ENCODE measurements at regions not wholly inside any gene's neighbourhood (a gene's known extent, or its start where the extent isn't known, plus 50 kb on each side); places are given as distances from the start of the nearest gene placed in this dataset.

- DNase-seq: no peak
Measured at GRCh38 chr10:120984221-120984620, 133.1 kb downstream of the WDR11 start.

- DNase-seq: no peak
Measured at GRCh38 chr10:120987359-120987758, 136.2 kb downstream of the WDR11 start.

DNA sequence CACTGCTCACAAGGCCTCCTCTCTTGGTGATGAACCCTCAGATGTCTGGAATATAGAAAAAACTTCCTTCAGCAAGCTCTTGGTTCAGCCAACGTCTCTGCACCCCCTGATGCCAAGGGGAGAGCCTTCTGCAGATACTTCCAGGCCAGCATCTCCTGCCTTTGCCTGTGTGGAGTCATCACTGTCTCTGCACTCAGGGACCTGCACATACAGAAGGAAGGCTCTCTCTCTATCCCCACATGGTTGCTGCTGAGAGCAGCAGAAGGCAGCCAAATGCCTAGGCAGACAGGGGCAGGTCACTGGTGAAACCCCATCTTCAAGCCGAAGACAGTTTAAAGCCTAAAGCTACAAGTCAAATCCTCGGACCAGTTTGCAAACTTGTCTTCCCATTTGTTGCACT, 137.6 kb downstream of the WDR11 start:
- no peak for DNase-seq

- DNase-seq: no peak
Measured at GRCh38 chr10:120989279-120989678, 138.1 kb downstream of the WDR11 start.

- no peak for DNase-seq
Measured at GRCh38 chr10:120989996-120990598, 138.9 kb downstream of the WDR11 start.

DNA sequence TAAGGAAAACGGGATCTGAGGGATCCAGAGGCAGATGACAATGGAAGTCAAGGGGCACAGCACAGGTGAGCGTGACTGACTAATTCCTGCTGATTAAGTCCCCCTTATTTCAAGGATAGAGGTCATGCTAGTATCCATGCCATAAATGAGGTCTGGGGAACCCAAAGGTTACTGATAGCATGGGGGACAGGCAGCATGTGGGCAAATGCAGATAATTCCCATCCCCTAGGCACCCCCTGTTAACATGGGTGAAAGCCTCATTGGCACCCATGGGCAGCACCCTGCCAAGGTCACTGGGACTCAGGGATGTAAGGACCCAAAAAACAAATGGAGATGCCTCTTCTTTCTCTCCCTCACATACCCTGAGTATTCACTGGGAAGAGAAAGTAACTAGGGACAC, 139.7 kb downstream of the WDR11 start:
- DNase-seq: no peak

- DNase-seq: no peak
Measured at GRCh38 chr10:120993089-120993488, 141.9 kb downstream of the WDR11 start.

DNA sequence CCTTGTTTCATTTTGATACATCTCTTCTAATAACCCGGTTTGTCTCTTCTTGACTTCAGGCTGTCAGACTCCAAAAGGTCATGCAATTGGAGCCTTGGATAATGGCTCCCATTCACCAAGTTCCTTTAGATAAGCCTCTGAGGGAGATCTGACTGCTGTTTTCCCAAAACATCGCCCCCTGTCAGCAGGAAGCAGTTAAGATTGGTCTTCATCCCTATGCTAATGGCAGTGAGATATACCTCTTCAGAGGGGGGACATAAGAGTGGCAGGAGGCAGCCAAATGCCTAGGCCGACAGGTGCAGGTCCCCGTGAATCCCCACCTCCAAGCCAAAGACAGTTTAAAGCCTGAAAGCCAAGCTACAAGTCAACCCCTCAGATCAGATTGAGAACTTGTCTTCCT, 144.6 kb downstream of the WDR11 start:
- DNase-seq: no peak

GRCh38 chr10:120996456-120997034, 145.4 kb downstream of the WDR11 start:
- DNase-seq: no peak

DNA sequence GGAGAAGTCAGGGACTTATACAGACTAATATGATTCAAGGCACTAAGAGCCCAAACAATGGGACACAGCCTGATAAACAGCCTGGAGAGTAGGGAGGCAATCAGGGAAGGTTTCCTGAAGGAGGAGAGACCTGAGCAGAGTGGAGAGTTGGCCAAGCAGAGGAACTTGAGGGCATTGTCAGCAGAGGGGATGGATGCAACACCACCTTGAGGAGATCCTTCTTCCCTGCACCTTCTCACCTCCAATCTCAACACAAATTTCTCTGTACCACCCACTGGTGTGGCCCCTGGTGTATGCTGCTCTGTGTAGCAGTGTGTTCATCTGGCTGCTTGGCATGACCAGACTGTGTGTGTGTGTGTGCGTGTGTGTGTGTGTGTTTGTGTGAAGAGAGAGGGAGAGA, 146.2 kb downstream of the WDR11 start:
- DNase-seq: no peak

DNA sequence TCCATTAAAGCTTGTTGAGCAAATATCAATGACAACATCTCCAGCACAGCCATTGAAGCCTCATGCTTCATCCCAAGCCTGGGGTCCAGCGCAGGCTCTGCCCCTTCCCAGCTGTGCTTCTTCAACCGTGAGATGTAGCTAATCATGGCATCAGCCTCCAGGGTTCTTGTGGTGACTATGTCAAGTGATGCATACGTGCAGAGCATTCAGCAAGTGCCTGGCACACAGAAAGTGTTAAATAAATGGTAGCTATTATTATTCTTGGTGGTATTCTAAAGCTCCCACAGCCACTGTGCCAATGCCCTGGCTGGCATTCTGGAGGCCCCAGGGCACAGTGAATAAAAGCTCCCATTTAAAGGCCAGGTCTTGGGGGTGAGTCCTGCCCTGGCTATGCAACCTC, 146.6 kb downstream of the WDR11 start:
- DNase-seq: no peak

DNA sequence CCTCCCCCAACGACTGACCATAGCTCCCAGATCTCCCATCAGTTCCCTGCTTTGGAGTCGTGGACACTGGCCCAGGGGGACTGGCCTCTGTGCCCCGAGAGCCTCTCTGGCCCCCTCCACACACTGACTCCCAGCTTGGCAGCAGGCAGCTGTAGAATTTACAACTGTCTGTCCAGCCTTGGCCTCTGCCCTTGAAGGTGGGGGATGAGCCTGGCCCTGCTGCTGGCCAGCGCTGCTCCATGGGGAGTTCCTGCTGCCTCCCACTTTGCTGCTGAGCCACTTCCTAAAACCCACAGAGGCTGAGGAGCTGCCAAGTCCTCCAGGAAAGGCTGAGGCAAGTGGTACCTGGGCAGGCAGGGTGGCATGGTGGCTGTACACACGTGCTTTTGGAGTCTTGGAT, 147.1 kb downstream of the WDR11 start:
- no peak for DNase-seq

DNA sequence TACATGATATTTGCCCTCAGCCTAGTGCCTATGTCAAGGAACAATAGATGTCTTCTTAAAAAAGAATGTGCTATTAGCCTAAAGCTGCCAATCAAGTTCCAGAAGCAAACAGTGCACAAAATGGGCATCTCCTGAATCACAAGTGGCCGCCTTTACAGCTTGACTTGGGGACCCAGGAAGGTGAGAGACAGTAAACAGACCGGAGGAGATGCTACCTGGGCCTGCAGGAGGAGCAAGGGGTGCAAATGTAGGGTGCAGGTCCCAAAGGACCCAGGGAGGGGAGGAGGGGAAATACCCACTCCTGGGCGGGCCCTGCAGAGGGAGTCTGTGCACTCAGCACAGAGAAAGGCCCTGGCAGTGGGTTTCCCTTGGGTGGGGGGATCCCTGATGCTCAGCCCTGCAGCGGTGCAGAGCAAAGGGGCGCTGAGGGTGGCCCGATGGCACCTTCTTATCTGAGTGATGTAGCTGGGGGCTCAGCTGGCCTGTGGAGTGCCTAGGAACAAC, 147.7 kb downstream of the WDR11 start:
- no peak for DNase-seq

DNA sequence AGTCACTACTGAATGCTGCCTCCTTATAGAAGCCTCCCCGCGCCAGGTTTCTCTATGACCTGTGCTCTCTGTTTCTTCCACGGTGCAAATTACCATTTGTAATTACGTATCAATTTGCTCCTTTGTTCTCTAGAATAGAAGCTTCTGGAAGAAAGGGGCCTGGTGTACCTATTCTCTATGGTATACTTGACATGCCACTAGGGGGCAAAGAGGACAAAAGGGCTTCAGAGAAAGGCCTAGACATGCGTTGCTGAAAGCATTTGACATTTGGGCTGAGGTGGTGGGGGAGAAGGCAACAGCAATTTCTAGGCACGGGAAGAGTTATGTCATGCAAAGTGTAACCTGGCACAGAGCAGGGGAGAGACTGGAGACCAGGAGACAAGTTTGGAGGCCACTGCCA, 148.7 kb downstream of the WDR11 start:
- DNase-seq: no peak

DNA sequence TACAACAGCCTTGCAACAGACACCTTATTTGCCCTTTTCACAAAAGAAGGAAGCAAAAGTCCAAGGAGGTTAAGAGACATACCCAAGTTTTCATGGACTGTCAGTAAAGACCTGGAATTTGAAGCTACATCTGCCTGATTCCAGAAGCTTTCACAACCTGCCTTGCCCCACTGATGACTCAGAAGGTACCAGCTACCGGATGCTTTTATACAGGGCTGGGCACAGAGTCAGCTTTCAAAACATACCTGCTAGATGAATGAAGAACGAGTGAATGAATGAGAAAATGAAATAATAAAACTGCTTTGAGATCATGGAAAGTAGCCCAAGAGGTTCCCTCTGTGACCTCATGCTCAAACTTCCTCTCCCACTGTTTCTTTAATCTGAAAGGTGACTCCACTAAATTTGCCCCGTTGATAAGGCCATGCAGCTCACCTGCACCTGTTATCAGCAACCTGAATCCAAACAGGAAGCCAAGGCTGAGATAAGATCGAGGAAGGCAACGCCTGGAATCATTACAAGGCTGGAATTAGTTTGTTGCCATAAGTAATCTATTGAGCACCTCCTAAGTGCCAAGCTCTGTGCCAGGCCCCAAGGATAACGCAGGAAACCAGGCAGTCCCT, 151.5 kb downstream of the WDR11 start:
- DNase-seq: no peak

DNA sequence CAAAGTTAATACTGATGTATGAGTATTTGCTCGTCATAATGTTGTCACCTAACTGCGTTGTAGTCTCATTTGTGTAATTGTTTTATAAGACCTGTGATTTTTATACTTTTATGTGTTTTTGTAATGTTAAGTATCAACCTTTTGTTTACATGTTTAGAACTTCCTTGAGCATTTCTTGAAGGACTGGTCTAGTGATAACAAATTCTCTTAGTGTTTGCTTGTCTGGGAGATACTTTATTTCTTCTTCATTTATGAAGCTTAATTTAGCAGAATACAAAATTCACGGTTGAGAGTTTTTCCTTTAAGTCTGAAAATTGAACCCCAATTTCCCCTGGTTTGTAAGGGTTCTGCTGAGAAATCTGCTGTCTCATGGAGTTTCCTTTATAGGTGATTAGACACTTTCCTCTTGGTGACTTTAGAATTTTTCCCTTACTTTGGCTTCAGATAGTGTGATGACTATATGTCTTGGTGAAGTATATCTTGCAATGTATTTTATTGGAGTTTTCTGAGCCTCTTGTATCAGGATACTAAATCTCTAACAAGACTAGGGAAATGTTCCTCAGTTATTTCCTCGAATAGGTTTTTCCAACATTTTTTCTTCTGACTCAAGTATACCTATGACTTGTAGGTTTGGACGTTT, 154.9 kb downstream of the WDR11 start:
- no peak for DNase-seq

GRCh38 chr10:121007264-121007663, 156.1 kb downstream of the WDR11 start:
- no peak for DNase-seq

DNA sequence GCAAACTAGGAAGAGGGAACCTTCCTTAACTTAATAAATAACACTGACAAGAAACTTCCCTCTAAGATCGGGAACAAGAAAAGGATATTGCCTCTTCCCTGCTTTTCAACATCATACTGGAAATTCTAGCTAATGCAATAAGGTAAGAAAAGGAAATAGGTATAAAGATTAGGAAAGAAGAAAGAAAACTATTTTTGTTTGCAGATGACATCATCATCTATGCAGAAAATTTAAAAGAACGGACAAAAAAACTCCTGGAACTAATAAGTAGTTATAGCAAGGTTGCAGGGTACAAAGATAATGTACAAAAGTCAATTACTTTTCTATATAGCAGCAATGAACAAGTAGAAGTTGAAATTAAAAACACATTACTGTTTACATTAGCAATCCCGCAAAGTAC, 164.8 kb downstream of the WDR11 start:
- no peak for DNase-seq

DNA sequence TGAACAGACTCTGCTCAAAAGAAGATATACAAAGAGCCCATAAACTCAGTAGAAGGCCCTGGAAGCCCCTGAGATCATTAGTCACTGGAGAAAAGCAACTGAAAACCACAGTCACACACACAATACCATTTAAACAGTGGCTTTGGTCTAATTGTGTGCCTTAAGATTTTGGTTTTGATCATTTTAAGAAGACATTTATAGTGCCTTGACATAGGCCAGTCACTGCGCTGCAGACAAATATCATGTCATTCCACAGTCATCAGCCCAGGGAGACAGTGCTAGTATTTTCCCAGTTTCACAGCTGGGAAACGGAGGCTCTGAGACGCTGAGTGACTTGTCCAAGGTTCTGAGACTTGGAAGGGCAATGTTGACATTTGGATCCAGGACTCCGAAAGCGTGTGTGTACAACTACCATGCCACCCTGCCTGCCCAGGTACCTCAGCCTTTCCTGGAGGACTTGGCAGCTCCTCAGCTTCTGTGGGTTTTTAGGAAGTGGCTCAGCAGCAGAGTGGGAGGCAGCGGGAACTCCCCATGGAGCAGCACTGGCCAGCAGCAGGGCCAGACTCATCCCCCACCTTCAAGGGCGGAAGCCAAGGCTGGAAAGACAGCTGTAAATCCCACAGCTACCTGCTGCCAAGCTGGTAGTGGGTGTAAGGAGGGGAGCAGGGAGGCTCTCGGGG, 173.9 kb downstream of the WDR11 start:
- DNase-seq: no peak

- DNase-seq: no peak
Measured at GRCh38 chr10:121025731-121026130, 174.6 kb downstream of the WDR11 start.

DNA sequence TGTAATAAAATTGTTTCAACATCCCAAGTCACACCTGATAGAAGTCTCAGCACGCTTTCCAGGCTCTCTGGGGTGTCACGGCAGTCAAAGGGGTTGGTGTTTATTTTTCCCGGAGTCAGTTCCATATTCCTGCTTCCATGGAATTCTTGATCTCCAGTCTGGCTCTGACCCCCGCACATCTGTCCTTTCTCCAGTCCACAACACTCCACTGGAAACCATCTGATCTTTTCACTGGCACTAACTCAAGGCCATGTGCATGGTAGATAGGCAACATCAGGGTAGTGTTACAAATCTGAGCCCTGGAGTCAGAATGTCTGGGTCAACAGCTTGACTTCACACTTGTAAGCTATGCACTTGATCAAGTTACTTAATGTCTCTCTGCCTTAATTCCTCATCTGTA, 176.2 kb downstream of the WDR11 start:
- DNase-seq: no peak

DNA sequence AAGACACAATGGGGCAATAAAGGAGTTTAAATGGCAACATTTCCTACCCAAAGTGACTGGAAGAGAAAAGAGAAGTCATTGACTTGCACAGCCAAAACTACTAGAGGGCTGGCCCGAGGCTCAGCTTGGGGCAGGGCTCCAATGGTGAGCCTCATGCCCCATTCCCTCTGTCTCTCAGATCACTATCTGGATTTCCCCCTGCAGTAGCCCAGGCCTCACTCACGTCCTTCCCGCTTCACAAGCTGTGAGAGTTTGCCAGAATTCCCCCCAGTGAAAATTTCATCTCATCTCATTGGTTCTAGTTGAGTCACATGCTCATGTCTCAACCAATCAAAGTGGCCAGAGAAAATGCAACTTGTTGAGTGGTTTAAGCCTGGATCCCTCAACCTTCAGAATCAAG, 181.3 kb downstream of the WDR11 start:
- no peak for DNase-seq

DNA sequence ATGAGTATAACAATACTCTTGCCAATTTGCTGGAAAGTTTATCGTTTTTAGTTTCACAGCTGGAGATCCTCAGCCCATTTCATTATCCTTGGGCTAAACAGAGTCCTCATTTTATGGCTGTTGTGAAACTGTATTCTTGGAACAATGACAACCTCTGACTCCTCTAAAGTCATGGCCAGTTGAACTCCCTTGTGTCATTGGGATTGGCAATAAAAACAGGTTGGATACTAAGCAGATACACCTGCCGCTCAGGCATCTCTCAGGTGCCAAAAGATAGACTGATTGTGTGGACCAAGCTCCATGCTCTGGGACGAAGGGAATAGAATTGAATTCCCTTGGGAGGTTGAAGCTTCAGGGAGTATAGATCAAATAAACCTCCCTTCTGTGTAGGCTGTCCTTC, 182.2 kb downstream of the WDR11 start:
- no peak for DNase-seq

- DNase-seq: no peak
Measured at GRCh38 chr10:121036431-121036830, 185.3 kb downstream of the WDR11 start.

Measured in NCI-H1048 (cell line).